Stimulated activated CD4-positive, alpha-beta T cell treated with anti-CD3 and anti-CD28 coated beads, Interleukin-15, amount 100 ng/mL, for 1 hour (primary cell): ENCODE measurements at regions not wholly inside any gene's neighbourhood (a gene's known extent, or its start where the extent isn't known, plus 50 kb on each side); places are given as distances from the start of the nearest gene placed in this dataset.

Source experiments
- DNase-seq, 2 donors: peaks; one replicate each; pipeline ENCODE4 v3.0.0-alpha.2; 2020; ENCODE audit warnings: low read depth in 1 of 2, low spot score in 1 of 2

DNA sequence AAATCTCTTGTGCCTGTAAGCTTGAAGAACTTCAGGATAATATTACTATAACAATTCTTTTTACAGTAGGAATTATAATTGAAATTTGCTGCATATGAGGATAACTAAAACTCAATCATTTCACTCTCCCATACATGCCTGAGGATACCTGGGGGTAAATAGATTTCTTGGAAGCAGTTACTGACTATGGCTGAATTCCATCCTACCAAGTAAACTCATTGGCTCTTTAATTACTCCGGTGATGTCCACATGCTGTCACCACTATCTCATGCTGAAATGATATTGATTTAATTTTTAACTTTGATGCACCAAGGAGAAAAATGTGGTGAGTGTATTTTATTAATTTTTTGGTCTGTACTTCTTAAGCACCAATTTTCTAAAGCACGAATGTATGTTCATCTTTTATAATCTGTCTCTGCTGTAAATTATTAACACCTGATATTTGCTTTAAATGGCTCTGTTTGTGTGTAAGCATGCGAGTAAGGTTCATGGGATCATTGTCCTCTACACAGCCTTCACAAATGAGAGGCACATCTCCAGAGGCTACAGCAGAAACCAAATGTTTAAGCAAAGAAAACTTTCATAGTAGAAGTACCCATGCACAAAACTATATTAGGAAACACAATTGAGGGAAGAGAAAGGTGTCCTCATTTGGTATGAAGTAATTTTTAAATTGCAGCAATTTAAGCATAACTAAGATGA is 164.2 kb upstream of the POU3F2 start:
- no peak for DNase-seq

DNA sequence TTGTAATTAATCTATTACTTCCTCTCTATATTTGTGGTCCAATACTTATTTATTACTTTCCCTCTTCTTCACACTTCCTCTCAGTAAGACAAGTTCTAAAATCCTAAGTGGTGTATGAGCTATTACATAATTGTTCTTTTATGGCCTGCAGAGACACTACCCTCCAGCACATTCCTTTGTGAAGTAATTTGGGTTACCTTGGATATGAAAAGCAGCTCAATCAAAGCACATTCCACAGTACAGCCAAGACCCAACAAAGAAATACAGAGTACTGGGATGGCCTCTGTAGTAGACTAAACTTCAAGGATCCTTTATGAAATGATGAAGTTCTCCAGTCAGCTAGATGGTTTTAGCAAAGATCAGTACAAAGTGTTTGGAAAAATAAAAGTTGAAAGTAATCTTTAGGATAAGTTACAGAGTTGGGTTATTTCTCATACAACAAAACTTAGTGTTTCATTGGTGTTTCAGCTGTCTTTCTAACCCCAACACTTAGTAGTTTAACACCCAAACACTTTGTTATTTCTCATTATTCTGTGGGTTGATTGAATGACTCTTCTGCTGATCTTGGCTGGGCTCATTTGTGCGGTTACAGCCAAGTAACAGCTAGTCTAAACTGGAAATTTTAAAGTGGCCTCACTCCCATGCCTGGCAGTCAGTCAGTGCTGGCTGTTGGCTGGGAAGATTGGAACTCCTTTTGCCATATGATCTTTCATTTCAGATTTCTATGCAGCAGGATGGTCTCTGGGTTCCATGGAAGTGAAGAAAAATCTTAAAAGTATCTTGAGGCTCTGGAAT is 161.5 kb upstream of the POU3F2 start:
- no peak for DNase-seq

DNA sequence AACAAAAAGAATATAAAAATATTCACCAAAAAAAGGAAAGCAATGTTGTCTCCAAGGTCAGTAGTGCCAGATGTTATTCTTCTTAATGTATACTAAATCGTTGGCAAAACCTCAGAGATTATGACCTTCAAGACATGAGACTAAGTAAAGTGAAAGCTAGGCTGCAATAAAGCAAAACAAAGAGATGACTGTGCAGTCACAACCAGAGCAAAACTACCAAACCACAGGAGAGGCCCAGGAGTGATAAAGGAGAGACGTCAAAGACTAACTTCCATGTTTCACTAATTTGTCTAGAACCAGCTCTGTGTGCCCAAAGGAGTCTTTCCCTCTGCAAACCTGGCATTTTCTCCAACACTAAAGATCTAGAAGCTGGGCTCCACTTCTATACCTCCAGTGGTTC is 155.9 kb upstream of the POU3F2 start:
- no peak for DNase-seq

DNA sequence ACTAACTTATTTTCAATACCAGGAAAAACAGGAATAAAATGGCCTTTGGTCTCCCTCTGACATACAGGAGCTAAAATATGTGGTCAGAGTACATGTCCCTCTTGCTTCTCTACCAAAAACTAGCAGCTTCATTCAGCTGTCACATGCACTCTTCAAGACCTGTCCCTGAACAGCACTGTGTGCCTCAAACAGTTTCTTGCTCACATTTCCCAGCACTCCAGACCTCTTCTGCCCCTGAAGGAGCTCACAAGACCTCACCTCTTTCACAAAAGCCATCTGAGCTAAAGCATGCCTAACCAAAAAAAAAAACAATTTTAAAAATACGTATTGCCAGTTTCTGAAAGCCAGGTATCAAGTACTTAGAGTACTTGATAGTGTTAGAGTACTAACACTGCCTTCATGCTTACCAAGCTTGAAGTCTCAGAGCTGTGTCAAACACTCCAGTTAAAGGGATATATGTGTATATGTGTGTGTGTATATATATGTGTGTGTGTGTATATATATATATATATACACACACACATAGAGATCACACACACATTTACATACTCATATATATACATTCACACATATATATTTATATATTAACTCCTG is 148.3 kb upstream of the POU3F2 start:
- no peak for DNase-seq

DNA sequence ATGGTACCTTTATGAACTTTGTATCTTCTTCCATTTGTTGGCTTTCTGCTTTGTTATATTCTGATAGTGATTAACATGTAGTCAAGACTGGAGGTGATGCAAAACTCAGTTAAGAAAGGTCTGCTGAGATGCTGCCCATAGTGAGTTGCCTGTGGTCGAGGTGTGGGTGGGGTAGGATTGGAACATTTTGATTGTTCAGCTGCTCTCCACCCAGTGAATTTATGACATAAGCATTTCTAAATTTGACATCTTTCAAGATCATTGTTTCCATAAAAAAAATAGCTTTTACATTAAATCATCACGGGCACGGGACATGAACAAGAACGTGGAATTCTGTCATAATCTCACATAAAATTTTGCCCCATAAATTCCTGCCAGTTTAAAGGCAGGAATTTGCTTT is 146.6 kb upstream of the POU3F2 start:
- DNase-seq, result no peak

DNA sequence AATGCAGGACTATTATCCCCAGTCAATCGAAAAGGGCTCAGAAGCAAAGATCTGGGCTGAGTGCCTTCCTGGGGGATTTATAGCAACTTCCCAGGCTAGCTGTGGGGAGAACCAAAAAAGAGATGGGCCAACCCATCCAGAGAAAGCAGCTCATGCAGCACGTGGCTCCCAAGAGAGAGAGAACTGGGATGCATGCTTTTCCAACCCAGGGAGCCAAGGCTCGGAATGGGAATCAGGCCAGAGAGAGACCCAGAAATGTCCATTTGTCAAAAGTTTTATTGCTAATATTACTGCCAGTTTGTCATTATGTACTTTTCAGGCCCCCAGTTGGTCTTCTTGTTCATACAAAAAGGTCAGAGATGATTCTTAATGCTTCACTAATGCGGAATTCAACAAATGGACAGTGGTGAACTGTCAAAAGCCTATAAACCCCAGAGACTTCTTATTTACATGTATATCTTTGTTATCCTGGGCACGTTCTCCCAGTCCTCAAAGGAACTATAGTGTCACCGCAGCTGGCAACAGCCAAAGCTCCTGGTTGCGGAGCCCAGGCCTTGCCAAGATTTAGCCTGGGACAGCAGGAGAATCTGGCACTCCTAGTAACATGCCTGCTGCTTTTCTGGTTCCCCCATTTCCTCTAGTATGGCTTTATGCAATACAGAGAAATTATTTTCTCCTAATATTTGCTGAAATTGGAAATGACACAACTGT is 139.1 kb upstream of the POU3F2 start:
- no peak for DNase-seq

DNA sequence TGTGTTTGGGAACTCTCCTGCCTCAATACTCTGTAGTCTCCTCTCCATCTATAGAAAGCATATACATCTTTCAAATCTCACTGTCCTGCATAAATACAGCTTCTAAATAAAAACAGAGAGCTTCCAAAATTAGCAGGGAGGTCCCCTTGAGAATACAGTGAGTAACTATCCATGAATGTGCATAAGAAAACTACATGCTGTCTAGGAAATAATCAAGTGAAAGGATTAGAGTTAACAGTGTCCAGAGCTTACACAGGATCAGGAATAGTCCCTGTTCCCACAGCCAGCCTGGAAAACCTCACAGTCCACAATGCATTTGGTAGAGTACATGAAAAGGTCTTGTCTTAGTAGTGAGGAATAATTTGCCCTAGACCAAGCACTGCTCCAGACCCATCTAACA is 123.0 kb upstream of the POU3F2 start:
- DNase-seq, result no peak

DNA sequence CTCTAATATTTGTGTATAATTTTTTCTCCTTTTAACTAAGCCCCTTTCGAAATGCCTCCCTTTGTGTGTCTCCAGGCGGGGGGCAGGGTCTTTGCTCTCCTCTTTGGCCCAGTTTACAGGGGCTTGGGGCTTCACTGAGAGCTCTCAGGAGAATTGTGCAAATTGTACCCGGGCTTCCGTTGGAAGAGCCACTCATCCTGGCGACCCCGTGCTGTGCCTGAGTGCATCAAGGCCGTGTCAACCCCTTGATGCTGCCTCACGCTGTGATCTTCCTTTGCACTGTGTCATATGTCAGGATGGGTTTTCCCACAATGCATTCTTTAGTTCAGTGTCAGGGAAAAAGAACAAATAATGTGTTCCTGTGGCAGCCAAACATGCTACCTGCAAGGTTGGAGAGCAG is 118.0 kb upstream of the POU3F2 start:
- DNase-seq, result no peak

DNA sequence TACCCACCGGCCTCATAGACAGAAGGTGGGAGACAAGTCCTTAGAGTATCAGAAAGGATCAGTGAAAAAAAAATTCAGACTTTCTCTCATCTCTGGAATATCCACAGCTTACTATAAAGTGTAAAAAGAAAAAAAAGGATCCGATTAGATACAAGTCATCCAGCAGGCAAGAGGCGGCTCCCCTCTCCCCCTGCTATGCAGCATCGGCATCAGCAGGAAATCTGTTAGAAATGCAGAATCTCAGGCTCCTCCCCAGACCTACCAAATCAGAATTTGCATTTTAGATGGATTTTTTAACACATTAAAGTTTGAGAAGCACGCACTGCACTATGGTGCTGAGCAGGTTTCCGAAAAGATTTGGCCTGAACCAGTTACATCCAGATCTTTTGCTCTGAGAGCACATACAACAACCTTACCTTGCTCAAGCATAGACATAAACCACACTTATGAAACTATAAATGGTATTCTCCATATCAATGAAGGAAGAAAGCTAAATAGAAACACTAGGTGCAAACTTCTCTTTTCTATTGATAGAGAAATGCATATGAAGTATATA is 117.0 kb upstream of the POU3F2 start:
- DNase-seq, result no peak

DNA sequence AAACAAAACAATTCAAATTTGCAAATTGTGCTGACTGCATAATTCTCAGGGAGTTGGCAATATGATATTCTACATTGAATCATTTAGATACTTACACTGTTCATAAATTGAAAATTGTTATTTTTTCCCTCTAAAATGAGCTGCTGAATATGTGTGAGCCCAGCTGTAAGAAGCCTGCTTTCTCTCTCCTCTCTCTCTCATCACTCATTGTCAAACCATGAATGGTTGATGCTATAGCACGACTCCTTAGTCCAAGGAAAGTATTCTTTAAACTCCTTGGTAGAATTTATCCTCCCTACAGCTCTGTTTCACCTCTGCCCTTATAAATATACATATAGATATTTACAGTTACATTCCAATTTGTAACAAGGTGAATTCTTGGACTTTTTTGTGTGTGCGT is 116.4 kb upstream of the POU3F2 start:
- no peak for DNase-seq

DNA sequence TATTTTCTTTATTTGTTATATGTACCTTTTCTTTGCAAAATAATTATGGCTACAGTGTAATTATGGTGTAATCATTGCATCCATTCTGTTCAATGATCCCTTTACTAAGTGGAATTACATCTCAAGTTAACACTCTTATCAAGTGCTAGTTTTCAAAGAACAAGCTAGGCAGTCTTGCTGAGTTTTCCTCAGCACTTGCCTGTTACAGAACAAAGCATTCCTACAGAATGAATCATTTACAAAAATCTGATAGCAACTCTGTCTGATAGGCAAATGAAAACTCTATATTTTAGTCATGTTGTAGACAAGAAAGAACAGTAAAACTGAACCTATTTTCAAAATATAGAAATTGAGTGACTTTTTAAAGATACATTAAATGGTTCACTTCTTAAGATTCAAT is 109.8 kb upstream of the POU3F2 start:
- no peak for DNase-seq

DNA sequence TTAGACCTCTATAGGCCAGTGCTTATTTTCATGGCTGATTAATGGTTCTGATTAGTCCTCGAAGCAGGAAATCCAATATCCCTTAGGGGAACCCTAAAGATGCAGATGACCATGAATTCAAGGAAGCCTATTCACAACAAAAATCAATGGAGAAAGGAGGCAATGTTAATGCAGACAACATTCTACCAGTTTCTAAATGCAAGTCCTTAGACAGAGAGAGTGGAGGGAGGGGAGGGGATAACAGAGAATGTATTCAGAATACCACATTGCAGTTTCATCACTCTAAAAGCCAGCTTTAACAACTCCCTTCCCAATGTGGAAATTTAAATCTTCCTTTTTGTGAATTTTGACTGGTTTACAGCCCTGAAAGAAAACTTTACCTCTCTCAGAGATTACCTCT is 87.1 kb upstream of the POU3F2 start:
- no peak for DNase-seq

DNA sequence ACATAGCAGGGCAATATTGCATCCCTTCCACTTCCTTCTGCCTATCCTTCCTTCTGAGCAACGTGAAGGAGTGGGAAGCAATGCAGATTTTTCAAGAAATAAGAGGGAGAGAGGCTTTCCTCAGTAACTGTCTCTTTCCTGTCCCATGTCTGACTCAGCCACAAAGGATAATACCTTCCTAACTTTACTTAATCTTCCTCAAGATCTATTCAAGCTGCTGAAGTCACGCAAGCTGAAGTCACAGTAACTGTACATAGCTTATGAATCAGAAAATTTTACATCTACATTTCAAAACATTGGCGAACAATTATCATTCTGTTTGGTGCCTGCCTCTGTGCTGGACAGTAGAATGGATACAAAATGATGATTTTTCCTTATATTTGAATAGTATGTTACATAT is 86.4 kb upstream of the POU3F2 start:
- DNase-seq, result no peak

DNA sequence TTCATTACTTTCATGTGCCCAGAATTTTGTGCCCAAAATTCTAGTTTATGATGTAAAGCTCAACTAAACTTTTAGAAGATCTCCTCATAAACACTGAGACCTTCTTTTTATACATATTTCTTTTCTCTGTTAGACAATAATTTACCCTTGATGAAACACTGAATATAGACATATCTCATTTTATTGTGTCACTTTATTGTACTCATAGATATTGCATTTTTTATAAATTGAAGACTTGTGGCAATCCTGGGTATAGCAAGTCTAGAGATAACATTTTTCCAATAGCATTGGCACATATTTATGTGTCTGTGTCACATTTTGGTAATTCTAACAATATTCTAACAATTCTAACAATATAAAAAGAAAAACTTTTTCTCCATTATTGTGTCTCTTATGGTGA is 74.9 kb upstream of the POU3F2 start:
- no peak for DNase-seq

DNA sequence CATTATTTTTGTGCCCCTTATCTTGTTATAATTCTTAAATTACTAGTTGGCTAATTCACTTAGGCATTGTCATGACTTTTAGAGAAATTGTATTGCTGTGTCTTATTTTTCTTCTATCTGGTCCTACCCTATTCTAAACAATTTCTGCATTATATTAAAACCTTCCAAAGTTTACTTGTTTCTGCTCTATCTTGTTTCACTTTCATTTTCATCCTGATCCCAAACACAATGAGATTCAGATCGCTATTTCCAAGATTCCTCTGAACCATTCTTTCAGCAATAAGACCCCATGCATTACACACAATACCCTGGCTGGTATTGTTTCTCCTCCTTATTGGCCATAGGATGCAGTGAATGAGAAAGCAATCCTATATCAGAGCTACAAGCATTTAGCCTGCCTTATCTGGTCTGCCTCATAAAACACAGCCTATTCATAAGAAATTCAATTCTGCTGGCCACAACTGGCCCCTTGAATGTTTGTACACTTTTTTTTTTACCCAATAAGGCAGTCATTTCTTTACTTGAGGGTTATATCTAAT is 69.9 kb upstream of the POU3F2 start:
- no peak for DNase-seq

DNA sequence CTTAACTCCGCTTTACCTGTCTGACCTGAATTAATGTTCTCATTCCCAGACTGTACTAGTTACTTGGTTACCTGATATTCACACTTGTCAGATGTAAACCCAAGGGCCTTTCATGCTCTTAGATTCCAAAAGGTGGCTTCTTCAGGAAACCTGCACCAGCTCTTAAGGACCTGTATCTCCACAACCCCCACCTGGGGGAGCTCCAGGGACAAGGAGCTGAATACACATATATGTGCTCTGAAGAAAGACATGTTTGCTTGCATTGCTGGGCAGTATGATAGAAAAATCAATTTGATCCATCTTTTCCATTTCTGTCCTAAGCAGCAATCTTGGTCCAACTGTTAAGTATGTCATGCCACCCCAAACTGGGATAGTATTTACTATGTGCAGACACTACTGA is 64.8 kb upstream of the POU3F2 start:
- DNase-seq, result no peak

DNA sequence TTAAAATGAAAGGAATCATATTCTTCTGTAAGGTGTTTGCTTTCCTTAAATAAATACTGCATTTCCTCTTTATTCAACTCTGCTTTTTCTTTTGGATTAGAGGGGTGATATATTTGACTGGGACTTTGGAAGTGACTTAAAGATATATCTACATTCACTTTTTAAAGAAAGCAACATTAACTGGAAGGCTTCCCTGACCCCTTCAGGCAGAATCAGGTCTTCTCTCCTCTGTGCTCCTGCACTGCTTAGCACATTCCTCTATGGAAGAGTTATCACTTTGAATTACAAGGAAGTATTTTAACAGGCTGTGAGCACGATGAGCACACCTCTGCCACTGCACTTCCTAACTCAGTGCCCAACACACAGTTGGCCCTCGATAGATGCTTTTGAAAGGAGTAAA is 59.2 kb upstream of the POU3F2 start:
- no peak for DNase-seq

DNA sequence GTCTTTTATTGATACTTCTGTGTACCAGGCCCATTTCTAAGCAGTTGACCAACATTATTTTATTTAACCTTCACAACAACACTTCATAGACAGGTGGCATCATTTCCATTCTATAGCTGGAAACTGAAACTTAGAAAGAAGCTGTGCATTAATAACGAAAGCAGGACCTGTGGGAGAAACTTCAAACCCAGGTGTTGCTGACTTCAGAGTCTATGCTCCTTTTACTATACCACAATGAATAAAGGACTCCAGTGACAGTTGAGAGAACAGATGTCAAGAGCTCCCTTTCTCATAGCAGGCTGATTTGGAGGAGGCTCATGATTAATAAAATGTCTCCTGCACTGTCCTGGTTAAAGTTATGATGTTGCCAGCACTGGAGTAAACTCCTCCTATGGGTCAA is 56.6 kb upstream of the POU3F2 start:
- DNase-seq, result no peak

DNA sequence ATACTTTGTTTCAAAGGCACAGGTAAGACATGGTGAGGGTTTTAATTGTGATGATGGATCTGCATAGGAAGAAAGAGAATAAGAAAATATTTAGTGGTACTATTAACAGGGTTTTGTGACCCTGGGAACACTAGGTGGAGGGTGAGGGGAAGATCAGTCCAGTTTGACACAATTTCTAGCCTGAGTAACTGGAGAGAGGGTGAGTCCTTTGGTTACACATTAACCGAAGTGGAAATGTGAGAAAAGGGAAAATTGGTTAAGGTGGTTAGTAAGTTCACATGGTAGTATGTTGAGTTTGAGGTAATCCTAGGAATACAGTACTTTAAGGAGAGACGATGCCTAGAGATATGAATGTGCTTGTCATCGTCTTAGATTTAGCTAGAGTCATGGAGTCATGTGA is 54.8 kb upstream of the POU3F2 start:
- DNase-seq, result no peak

DNA sequence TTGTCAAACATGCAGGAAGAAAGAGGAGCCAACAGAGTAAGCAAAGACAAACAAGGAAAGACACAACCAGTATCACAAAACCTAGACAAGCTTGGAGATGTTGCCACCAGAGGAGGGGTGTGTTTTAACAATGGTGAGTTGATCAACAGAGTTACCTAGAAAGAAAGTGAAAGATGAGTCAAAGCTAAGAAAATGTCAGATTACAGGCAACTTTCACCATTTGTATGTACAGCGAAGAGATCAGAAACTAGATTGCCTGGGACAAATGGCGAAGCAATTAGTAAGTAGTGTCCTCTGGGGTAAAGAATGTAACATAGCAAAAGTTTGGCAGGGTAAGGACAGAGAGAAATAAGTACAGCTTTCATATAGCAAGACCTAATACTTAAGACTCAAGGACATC is 51.6 kb upstream of the POU3F2 start:
- DNase-seq, result no peak

DNA sequence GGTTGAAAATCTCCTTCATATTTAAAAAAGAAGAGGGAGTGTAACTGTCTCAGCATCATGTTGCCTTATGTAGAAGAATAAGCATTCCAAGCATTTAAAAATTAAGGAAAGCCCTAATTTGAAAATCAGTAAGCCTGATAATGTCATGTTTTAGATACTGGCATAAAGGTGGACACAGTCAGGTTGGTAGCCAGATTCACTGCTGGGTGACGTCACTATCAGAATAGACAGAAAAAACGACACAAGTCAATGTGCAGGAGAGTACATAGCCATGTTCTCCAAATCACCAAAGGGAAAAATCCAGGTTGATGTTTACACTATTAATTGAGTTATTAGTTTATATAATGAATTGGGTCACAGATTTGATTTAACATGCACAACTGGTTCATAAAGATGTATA is 50.8 kb upstream of the POU3F2 start:
- no peak for DNase-seq
